GM21423 (cell line): ENCODE measurements at regions not wholly inside any gene's neighbourhood (a gene's known extent, or its start where the extent isn't known, plus 50 kb on each side); places are given as distances from the start of the nearest gene placed in this dataset.
"Not testable (repeated sequence)": the region's sequence is repeated elsewhere in the genome, so short reads cannot be mapped to it uniquely, and the experiment has no call there.

Source experiments
- ATAC-seq: cut with Tn5 transposase; IDR thresholded peaks from one replicate; pipeline ENCODE4 v1.9.1; 2021; ENCODE audit warnings: mild to moderate bottlenecking, moderate library complexity; ENCODE audit not compliant: unreplicated experiment

DNA sequence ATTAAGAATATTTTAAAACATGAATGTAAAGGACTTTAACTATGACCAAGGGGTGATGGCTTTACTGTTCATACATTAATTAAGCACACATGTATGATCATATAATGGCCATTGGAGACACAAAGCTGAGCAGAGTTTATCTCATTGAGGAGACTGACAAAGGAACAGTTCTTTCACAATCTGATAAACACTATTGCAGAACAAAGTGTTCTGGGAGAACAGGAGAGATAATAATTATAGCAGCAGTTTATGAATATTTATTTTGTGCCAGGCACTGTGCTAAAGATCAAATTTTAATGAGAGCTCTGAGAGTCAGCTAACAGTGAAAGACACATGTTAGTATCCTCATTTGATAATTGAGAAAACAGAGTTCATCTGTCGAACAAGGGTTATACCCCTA is 242.4 kb upstream of the NR3C2 start:
- ATAC-seq, result no peak

DNA sequence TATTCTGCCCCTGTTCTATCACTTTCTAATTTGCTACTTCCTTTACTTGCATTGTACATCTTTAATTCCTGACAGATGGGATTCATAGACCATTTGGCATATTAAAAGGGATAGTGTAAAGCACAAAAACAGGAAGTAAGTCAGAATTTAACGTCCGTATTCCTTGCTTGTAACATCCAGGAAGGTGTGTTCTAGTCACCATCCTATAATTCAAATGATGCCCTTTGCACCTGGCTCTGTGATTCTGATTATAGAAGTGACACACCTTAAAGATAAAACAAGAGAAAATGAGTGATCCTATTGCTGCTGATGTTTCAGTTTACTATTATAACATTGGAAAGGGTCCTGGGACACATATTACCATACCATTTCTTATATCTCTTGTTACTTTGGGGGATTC is 238.7 kb upstream of the NR3C2 start:
- no peak for ATAC-seq

DNA sequence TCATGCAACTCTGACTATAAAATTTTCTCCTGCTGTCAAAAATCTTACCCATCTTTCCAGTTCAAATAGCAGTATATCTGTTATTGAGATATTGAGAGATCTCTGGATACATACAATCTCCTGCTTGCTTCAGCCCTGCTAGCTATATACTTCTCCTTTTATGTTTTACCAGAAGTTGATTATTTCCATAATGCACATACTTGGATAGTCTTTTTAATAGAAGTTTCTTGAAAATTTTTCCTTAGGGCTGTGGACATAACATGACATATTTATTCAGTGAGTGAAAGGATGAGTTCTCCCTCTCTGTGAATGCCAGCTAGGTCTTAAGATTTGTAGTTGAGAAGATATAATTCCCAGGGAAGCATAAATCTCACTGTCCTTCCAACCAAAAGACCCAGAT is 234.1 kb upstream of the NR3C2 start:
- no peak for ATAC-seq

DNA sequence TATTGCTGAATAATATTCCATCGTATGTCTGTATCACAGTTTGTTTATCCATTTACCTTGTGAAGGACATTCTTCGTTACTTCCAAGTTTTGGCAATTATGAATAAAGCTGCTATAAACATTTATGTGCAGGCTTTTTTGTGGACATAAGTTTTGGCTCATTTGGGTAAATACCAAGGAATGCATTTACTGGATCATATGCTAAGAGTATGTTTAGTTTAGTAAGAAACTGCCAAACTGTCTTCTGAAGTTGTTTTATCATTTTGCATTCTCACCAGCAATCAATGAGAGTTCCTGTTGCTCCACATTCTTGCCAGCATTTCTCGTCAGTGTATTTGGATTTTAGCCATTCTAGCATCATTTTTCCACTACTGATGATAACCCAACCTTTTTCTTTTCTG is 232.7 kb upstream of the NR3C2 start:
- ATAC-seq, result no peak

DNA sequence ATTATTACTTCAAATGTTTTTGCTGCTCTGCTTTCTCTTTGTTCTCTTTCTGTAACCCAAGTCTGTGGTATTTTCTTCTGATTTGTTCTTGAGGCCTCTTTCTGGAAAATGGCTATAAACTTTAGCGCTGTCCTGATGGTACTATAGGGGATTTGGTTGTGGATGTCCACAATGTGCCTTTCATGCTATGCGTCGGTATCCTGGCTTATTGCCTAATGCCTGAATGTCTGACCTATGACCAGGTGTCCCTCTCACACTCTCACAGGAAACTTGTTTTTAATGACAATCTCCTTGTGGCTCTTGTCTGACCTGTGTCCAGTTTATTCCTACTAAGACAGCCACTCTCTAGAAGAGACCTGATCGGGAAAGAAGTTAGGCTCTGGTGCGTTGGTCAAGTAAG is 222.4 kb upstream of the NR3C2 start:
- no peak for ATAC-seq

DNA sequence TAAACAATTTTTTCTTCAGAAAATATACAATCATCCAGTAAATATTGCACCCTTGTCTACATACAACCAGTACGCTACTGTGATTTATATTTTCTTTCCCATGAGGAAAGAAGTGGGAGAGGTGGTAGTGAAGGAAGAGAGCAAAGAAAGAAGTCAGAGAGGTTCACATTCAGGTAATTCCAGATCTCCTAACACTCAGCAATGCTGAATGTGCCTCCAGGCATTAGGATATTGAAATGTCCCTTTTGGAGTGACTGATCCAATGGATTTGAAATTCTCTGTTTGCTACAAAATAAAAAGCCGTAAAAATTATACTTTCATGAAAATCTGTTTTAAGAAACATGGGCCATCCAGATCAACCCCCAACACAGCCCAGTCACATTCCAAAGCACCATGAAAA is 211.9 kb upstream of the NR3C2 start:
- no peak for ATAC-seq

DNA sequence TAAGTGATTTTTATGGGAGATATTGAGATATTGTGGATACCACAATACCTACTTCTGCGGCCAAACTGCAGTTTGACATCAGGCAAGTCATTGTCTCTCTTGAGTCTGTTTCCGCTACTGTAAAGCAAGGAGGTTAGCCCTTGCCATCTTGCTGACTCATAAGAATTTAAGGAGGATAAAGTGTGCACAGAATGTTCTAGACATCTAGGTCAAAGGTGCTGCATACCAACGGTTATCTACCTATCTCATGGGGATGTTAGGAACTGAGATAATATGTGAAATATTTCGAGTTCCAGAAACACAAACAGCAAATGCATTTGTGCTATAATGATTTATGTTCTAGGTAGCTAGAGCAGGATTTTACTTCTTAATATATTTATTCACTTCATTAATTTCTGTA is 211.5 kb upstream of the NR3C2 start:
- ATAC-seq, result no peak

DNA sequence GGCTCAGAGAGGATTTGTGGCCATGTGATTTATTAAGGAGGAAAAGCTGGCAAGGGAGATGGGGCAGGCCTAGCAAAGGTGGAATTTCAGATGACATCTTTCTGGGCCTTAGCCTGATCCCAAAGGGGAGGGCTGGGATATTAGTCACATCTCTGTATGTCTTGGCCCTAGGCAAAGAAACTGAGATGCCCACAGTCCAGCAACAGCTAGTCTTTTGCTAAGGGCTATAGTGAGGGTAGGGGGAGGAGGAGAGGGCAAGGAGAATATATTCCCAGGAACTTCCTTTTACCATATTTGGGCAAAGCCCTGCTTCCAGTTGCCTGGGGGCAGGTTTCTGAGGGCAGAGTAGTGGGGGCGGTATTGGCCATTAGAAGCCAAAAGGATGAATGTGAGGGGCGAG is 209.8 kb upstream of the NR3C2 start:
- ATAC-seq, result no peak

DNA sequence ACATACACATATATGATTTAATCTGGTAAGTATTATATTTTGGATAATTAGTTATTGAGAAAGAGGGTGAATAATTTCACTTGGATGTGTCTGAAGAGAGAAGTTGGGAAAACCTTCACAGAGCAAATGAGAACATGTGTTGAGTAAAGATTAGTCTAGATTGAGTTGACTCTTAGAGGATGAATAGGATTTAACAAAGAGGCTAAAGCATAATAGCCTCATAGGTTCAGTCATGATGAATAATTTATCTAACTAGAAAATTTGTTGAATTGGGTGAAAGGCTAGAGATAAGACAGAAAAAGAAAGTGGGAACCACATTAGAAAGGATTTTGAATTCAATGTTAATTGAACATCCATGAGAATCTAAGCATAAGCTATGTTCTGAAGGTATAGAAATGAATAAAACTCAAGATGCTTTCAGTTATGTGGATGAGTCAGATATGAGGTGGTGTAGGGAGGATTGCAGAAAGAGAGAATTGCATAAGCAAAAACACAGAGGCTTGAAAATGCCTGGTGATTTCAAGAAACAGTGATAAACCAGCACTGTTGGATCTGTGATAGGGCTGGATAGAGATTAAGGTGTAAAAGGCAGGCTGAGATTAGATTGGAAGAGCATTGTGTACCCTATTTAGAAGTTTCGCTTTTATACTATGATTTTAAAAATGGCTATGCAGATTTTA is 207.6 kb upstream of the NR3C2 start:
- ATAC-seq, result no peak

DNA sequence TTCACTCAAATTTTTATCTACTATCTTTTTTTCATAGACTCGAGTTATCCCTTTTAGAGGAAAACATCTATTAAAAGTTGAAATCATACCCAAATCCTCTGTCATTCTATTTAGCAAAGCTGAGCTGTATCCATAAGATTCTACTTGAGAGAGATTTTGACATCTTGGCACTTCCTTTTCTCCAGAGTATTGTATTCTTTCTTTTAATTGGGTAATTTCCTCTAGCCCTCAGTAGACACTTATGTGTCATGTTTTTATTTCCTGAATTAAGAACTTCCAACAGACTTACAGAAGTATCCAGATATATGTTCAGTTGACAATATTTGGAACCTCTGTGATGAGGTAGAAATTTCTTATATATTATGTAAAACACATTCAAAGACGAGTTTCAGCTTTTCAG is 201.6 kb upstream of the NR3C2 start:
- no peak for ATAC-seq

DNA sequence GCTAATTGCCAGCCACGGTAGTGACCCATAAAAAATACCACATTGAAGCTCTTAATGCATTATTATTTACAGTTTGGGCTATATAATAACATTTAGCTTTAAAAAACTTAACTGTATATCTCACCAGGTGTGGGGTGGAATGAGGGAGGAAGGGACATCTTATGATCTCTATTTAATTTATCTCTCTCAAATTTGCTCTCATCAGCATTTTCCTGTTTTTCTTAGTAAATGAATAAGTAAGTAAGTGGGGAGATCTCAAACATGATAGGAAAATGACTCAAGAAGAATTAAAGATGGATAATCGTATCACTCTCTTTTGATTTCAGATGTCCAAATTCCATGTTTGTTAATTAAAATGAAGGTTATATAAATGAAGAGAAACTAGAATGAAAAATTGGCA is 200.7 kb upstream of the NR3C2 start:
- ATAC-seq, result no peak

DNA sequence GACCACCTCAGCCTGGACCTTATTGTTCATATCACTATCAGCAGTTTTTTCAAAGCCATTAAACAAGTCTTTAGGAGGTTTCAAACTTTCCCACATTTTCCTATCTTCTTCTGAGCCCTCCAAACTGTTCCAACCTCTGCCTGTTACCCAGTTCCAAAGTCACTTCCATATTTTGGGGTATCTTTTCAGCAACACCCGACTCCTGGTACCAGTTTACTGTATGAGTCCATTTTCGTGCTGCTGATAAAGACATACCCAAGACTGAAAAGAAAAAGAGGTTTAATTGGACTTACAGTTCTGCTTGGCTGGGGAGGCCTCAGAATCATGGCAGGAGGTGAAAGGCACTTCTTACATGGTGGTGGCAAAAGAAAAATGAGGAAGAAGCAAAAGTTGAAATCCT is 195.9 kb upstream of the NR3C2 start:
- ATAC-seq, result not testable (repeated sequence)

DNA sequence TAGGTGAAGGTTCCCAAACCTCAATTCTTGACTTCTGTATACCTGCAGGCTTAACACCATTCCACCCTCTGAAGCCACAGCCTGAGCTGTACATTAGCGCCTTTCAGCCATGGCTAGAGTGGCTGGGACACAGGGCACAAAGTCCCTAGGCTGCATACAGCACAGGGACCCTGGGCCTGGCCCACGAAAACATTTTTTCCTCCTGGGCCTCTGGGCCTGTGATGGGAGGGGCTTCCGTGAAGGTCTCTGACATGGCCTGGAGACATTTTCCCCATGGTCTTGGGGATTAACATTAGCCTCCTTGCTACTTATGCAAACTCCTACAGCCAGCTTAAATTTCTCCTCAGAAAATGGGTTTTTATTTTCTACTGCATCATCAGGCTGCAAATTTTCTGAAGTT is 195.2 kb upstream of the NR3C2 start:
- not testable (repeated sequence) for ATAC-seq

DNA sequence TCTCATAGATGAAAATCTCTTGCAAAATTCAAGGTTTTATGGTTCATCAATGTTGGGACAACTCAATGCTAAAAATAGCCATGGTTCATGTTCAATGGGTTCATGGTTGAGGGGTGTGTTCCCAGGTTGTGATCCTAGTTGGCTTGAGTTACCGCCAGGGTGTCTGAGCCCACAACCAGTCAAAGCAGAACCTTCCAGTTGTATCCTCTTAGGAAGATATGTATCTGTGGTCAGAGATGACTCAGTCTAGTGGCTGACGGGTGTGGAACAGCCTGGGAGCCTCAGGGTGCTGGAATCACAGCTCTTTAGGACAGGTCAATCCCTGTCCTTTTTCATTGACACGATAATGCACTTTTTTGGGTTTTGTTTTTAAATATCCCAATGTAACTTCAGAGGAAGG is 192.3 kb upstream of the NR3C2 start:
- ATAC-seq, result no peak

DNA sequence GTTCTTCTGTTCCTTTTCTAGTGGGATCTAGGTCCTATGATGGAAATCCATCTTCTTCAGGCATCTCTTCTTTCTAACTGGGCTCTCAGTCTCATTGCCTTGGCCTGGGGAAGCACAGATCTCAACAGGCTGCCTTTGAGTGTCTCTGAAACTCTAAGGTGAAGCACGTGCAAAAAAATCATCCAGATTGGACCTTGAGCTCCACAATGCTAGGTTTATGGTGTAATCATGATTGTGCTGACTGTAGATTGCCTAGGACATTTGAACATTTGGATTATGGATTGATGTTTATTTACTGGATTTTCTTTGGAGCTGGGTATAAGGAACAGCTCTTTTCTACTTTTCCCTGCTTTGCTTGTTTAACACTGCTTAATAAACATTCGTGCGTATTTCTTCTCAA is 191.5 kb upstream of the NR3C2 start:
- ATAC-seq, result no peak

DNA sequence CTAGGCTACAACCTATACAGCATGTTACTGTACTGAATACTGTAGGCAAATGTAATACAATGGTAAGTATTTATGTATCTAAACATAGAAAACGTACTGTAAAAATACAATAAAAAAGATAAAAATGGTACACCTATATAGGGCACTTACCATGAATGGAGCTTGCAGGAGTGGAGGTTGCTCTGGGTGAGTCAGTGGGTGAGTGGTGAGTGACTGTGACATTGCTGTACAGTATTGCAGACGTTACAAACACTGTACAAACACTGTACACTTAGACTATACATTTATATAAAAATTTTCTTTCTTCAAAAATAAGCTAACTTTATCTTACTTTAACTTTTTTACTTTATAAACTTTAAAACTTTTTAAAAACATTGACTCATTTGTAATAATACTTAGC is 190.3 kb upstream of the NR3C2 start:
- ATAC-seq, result no peak

DNA sequence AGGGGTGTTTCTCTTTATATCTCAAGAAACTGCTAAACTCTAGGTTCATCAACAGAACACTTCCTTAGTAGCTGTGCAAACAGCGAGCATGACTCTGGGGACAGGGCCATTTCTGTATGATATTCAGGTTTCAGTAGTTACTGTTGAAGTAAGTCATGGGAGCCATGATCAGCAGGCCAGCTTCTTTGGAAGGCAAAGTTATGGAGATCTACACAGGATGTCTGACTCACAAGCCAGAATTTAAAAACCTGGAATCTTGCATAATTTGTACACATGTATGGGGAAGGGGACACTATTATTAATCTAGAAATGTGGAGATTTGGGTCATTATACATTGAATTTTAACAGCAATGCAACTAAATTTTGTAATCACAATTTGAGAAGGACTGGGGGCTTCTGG is 187.8 kb upstream of the NR3C2 start:
- ATAC-seq, result no peak

DNA sequence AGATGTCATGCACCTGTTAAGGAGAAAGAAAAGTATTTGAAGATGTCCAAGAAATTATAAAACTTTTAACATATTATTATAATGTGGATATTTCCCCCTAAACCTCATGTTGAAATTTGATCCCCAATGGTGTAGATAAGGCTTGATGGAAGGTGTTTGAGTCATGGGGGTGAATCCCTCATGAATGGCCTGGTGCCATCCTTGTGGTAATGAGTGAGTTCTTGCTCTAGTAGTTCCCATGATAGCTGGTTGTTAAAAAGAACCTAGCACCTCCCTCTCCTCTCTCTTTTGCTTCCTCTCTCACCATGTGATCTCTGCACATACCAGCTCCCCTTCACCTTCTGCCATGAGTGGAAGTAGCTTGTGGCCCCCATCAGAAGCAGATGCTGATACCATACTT is 176.6 kb upstream of the NR3C2 start:
- no peak for ATAC-seq

DNA sequence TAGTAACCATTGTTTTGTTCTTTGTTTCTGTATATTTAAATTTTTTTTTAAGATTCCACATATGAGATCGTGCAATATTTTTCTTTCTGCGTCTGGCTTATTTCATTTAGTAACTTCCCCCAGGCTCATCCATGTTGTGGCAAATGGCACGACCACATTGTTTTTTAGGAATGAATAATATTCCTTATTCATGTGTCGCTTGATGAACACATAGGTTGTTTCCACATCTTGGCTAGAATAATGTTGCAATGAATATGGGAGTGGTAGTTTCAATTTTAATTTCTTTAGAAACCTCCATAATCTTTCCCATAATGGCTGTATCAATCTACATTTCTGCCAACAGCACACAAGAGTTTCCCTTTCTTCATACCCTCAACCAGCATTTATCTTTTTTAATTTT is 166.8 kb upstream of the NR3C2 start:
- no peak for ATAC-seq

DNA sequence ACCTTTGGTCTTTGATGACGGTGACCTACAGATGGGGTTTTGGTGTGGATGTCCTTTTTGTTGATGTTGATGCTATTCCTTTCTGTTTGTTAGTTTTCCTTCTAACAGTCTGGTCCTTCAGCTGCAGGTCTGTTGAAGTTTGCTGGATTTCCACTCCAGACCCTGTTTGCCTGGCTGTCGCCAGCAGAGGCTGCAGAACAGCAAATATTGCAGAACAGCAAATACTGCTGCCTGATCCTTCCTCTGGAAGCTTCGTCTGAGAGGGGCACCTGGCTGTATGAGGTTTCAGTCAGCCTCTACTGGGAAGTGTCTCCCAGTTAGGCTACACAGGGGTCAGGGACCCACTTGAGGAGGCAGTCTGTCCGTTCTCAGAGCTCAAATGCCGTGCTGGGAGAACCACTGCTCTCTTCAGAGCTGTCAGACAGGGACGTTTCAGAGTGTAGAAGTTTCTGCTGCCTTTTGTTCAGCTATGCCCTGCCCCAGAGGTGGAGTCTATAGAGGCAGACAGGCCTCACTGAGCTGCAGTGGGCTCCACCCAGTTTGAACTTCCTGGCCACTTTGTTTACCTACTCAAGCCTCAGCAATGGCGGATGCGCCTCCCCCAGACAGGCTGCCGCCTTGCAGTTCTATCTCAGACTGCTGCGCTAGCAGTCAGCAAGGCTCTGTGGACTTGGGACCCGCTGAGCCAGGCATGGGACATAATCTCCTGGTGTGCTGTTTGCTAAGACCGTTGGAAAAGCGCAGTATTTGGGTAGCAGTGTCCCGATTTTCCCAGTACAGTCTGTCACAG is 156.4 kb upstream of the NR3C2 start:
- ATAC-seq, result not testable (repeated sequence)

DNA sequence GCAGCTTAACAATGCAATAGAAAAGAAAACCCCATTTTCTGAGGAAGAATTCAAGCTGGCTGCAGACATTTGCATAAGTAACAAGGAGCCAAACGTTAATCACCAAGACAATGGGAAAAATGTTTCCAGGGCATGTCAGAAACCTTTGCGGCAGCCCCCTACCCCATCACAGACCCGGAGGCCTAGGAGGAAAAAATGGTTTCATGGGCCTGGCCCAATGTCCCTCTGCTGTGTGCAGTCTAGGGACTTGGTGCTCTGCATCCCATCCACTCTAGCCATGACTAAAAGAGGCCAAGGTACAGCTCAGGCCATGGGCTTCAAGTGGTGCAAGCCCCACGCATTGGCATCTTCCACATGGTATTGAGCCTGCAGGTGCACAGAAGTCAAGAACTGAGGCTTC is 147.0 kb upstream of the NR3C2 start:
- ATAC-seq, result no peak

DNA sequence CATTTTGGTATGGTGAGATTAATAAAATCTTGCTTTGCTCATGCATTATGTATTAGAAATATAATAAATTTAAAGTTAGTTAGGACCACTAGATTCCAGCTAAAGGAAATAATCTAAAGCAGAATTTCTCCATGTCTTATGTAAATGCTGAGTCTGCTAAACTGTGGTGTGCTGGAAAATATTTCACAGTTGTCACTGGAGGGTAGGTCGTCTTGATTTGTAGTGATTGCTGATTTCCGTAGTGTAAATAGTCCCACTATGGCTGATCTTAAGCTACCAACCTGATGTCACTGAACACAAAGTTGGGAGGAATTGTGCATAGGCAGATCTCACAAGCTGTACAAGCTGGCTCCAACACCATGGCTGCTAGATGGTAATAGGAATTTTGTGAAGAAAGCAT is 133.4 kb upstream of the NR3C2 start:
- ATAC-seq, result no peak

DNA sequence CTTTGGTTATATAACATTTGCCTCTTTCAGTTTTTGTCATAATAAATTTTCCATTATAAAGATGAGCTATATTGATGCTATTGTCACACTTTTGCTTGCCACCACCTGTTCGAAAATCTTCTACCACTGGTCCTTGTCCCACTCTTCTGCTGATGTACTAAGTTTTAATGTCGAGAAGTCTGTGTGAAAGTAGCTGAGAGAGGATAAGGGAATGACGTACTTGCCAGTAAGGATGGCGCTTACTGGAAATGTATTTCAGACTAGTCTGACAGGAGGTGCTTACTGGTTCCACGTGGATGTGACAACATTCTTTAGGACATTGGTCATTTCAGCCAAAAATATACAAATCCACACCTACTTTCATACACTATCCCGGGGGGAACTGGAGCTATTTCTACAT is 132.7 kb upstream of the NR3C2 start:
- no peak for ATAC-seq
